HEK293 (cell line): ENCODE measurements at regions not wholly inside any gene's neighbourhood (a gene's known extent, or its start where the extent isn't known, plus 50 kb on each side); places are given as distances from the start of the nearest gene placed in this dataset.

ENCODE experiments used
- CTCF ChIA-PET: fragments of 350-600 bp; formaldehyde crosslinking; extraction: SDS; loops from one replicate; lab custom pipeline; 2021; ENCODE audit warnings: antibody characterized with exemption; lab: Yijun Ruan, JAX
- POLR2A ChIA-PET: fragments of 300-600 bp; formaldehyde crosslinking; extraction: SDS; loops from one replicate; lab custom pipeline; 2020; ENCODE audit warnings: antibody characterized with exemption, inconsistent platforms; lab: Yijun Ruan, JAX
- H3K27ac ChIP-seq: fragments of 200-500 bp; sonication (Bioruptor generic); 2 replicates; pipeline ENCODE4 v1.5.1; 2014; ENCODE audit warnings: low read depth, low read length, control low read depth, inconsistent platforms; ENCODE audit errors: extremely low read depth
- H3K36me3 ChIP-seq, 2 experiments: fragments of 200-500 bp in 1 of 2; sonication (Bioruptor generic) in 1 of 2; 1 replicate in 1 of 2; 2 replicates in 1 of 2; pipeline ENCODE4 v1.5.1; 2014 to 2017; ENCODE audit warnings: inconsistent platforms in 2 of 2, low read length in 2 of 2; ENCODE audit not compliant: control insufficient read depth in 2 of 2, insufficient read depth in 1 of 2
- H3K4me1 ChIP-seq: fragments of 200-500 bp; sonication (Bioruptor generic); 2 replicates; pipeline ENCODE4 v1.5.1; 2014; ENCODE audit warnings: mild to moderate bottlenecking, low read length, inconsistent platforms; ENCODE audit not compliant: control insufficient read depth, insufficient read depth
- H3K4me3 ChIP-seq: 2 replicates; pipeline ENCODE4 v1.5.1; 2011; ENCODE audit warnings: low read depth, mild to moderate bottlenecking, control low read depth, low read length, moderate library complexity
- H3K9me3 ChIP-seq: fragments of 200-500 bp; sonication (Bioruptor generic); 2 replicates; pipeline ENCODE4 v1.5.1; 2014; ENCODE audit warnings: low read depth, low read length, inconsistent platforms; ENCODE audit not compliant: control insufficient read depth, insufficient read depth
- GLI4 ChIP-seq: fragments of 450-650 bp; formaldehyde crosslinking; IDR thresholded peaks from 2 replicates; pipeline ENCODE4 v1.5.1; 2016; ENCODE audit warnings: missing biosample characterization, missing genetic modification characterization
- GLIS1 ChIP-seq: fragments of 450-650 bp; formaldehyde crosslinking; IDR thresholded peaks from 2 replicates; pipeline ENCODE4 v1.5.1; 2016; ENCODE audit warnings: missing biosample characterization, missing genetic modification characterization
- INSM2 ChIP-seq: fragments of 450-650 bp; formaldehyde crosslinking; IDR thresholded peaks from 2 replicates; pipeline ENCODE4 v1.5.1; 2016; ENCODE audit warnings: missing biosample characterization, missing genetic modification characterization
- KLF10 ChIP-seq: fragments of 450-650 bp; IDR thresholded peaks from 2 replicates; pipeline ENCODE4 v1.5.1; 2018; ENCODE audit warnings: missing biosample characterization, mild to moderate bottlenecking, missing genetic modification characterization
- KLF7 ChIP-seq: fragments of 450-650 bp; formaldehyde crosslinking; IDR thresholded peaks from 2 replicates; pipeline ENCODE4 v1.5.1; 2016; ENCODE audit warnings: missing biosample characterization, missing genetic modification characterization, borderline replicate concordance
- OVOL3 ChIP-seq: fragments of 450-650 bp; formaldehyde crosslinking; IDR thresholded peaks from 2 replicates; pipeline ENCODE4 v1.5.1; 2016; ENCODE audit warnings: missing biosample characterization, missing genetic modification characterization
- PRDM6 ChIP-seq: fragments of 450-650 bp; formaldehyde crosslinking; IDR thresholded peaks from 2 replicates; pipeline ENCODE4 v1.5.1; 2017; ENCODE audit warnings: missing biosample characterization, missing genetic modification characterization
- REPIN1 ChIP-seq: fragments of 450-650 bp; formaldehyde crosslinking; IDR thresholded peaks from 2 replicates; pipeline ENCODE4 v1.5.1; 2017; ENCODE audit warnings: missing biosample characterization, missing genetic modification characterization, low read depth
- SP2 ChIP-seq: fragments of 450-650 bp; formaldehyde crosslinking; IDR thresholded peaks from 2 replicates; pipeline ENCODE4 v1.5.1; 2016; ENCODE audit warnings: missing biosample characterization, missing genetic modification characterization
- ZBTB26 ChIP-seq: fragments of 450-650 bp; formaldehyde crosslinking; optimal IDR thresholded peaks from 2 replicates; pipeline ENCODE3; 2016; ENCODE audit warnings: missing biosample characterization, mild to moderate bottlenecking, missing genetic modification characterization
- ZBTB49 ChIP-seq: fragments of 450-650 bp; formaldehyde crosslinking; IDR thresholded peaks from 2 replicates; pipeline ENCODE4 v1.5.1; 2016; ENCODE audit warnings: missing biosample characterization, missing genetic modification characterization, low read depth
- ZFP3 ChIP-seq: fragments of 450-650 bp; formaldehyde crosslinking; IDR thresholded peaks from 2 replicates; pipeline ENCODE4 v1.5.1; 2016; ENCODE audit warnings: low read depth, missing biosample characterization, missing genetic modification characterization
- ZFP69B ChIP-seq: fragments of 450-650 bp; formaldehyde crosslinking; IDR thresholded peaks from 2 replicates; pipeline ENCODE4 v1.5.1; 2016; ENCODE audit warnings: missing biosample characterization, missing genetic modification characterization
- ZNF133 ChIP-seq: fragments of 450-650 bp; formaldehyde crosslinking; IDR thresholded peaks from 2 replicates; pipeline ENCODE4 v1.5.1; 2016; ENCODE audit warnings: missing biosample characterization, missing genetic modification characterization
- ZNF155 ChIP-seq: fragments of 450-650 bp; formaldehyde crosslinking; IDR thresholded peaks from 2 replicates; pipeline ENCODE4 v1.5.1; 2016; ENCODE audit warnings: missing biosample characterization, missing genetic modification characterization
- ZNF404 ChIP-seq: fragments of 450-650 bp; formaldehyde crosslinking; IDR thresholded peaks from 2 replicates; pipeline ENCODE4 v1.5.1; 2017; ENCODE audit warnings: missing biosample characterization, missing genetic modification characterization
- ZNF426 ChIP-seq: fragments of 450-650 bp; formaldehyde crosslinking; IDR thresholded peaks from 2 replicates; pipeline ENCODE4 v1.5.1; 2017; ENCODE audit warnings: missing biosample characterization, missing genetic modification characterization, mild to moderate bottlenecking, inconsistent platforms, moderate library complexity
- ZNF510 ChIP-seq: fragments of 450-650 bp; formaldehyde crosslinking; IDR thresholded peaks from 2 replicates; pipeline ENCODE4 v1.5.1; 2018; ENCODE audit warnings: mild to moderate bottlenecking, missing genetic modification characterization, missing biosample characterization; ENCODE audit not compliant: insufficient replicate concordance
- ZNF544 ChIP-seq: fragments of 450-650 bp; formaldehyde crosslinking; IDR thresholded peaks from 2 replicates; pipeline ENCODE4 v1.5.0; 2017; ENCODE audit warnings: missing biosample characterization, missing genetic modification characterization
- ZNF548 ChIP-seq: fragments of 450-650 bp; formaldehyde crosslinking; IDR thresholded peaks from 2 replicates; pipeline ENCODE4 v1.5.1; 2016; ENCODE audit warnings: missing biosample characterization, missing genetic modification characterization
- ZNF561 ChIP-seq: fragments of 450-650 bp; IDR thresholded peaks from 2 replicates; pipeline ENCODE4 v1.5.1; 2018; ENCODE audit warnings: missing biosample characterization, missing genetic modification characterization, borderline replicate concordance
- ZNF610 ChIP-seq: fragments of 450-650 bp; formaldehyde crosslinking; IDR thresholded peaks from 2 replicates; pipeline ENCODE4 v1.5.1; 2016; ENCODE audit warnings: missing biosample characterization, missing genetic modification characterization, borderline replicate concordance
- ZNF645 ChIP-seq: fragments of 450-650 bp; formaldehyde crosslinking; IDR thresholded peaks from 2 replicates; pipeline ENCODE4; 2016; ENCODE audit warnings: missing biosample characterization, missing genetic modification characterization
- ZNF654 ChIP-seq: fragments of 450-650 bp; formaldehyde crosslinking; IDR thresholded peaks from 2 replicates; pipeline ENCODE4 v1.5.1; 2016; ENCODE audit warnings: low read depth, missing biosample characterization, missing genetic modification characterization
- ZNF670 ChIP-seq: fragments of 450-650 bp; formaldehyde crosslinking; IDR thresholded peaks from 2 replicates; pipeline ENCODE4 v1.5.1; 2016; ENCODE audit warnings: missing biosample characterization, missing genetic modification characterization, low read depth
- ZNF704 ChIP-seq: fragments of 450-650 bp; formaldehyde crosslinking; IDR thresholded peaks from 2 replicates; pipeline ENCODE4 v1.5.1; 2016; ENCODE audit warnings: missing biosample characterization, missing genetic modification characterization
- ZNF785 ChIP-seq: fragments of 450-650 bp; formaldehyde crosslinking; IDR thresholded peaks from 2 replicates; pipeline ENCODE4 v1.5.1; 2016; ENCODE audit warnings: missing biosample characterization, missing genetic modification characterization

- no peaks in the 10 kb centered on the region for H3K4me1 ChIP-seq
- ChIA-PET POLR2A (no interaction called here), CTCF (interaction anchor here (0.6 to 2.6 kb wide), 8 partner anchors 9 to 239 kb away, joined by 3 to 13 read pairs (median 4); no protein-coding TSS in a partner anchor)
- H3K27ac ChIP-seq, result no peak overlapping the region
- TF ChIP-seq GLI4 (tag by site-specific recombination) (no peak), ZNF704 (tag by site-specific recombination) (no peak), OVOL3 (tag by site-specific recombination) (no peak), ZNF510 (tag by site-specific recombination) (no peak), ZNF544 (tag by site-specific recombination) (no peak), KLF10 (tag by site-specific recombination) (no peak), SP2 (tag by site-specific recombination) (no peak), ZNF645 (no peak), ZNF561 (tag by site-specific recombination) (no peak), KLF7 (tag by site-specific recombination) (no peak), INSM2 (no peak), ZNF404 (tag by site-specific recombination) (no peak), REPIN1 (tag by site-specific recombination) (no peak), PRDM6 (no peak), ZNF155 (tag by site-specific recombination) (no peak)
- H3K9me3 ChIP-seq, result no peaks in the 10 kb centered on the region
- H3K36me3 ChIP-seq, result peaks cover 0 to 5% of the 10 kb centered on the region in 2 experiments; a peak in 1 of 3 replicates
- no peak overlapping the region for H3K4me3 ChIP-seq
Observed at GRCh38 chr16:27699540-27699939, 149.6 kb downstream of the KATNIP start.

GRCh38 chr16:27700304-27700995 is 150.5 kb downstream of the KATNIP start:
- Histone ChIP-seq H3K27ac (no peak overlapping the region), H3K4me1 (no peaks in the 10 kb centered on the region), H3K36me3 (peaks cover 0 to 5% of the 10 kb centered on the region in 2 experiments; a peak in 1 of 3 replicates), H3K9me3 (no peaks in the 10 kb centered on the region), H3K4me3 (no peak overlapping the region)
- CTCF ChIA-PET, result interaction anchor here (0.7 to 2.6 kb wide), 3 partner anchors 10 to 167 kb away, joined by 3 to 13 read pairs (median 7); no protein-coding TSS in a partner anchor
- POLR2A ChIA-PET, result no interaction called here
- TF ChIP-seq ZNF654 (tag by site-specific recombination) (no peak), GLIS1 (tag by site-specific recombination) (no peak), ZFP3 (no peak), ZNF610 (tag by site-specific recombination) (no peak), ZNF133 (tag by site-specific recombination) (no peak), ZFP69B (tag by site-specific recombination) (no peak), ZBTB26 (no peak), ZNF426 (tag by site-specific recombination) (no peak), ZNF670 (tag by site-specific recombination) (no peak), ZBTB49 (tag by site-specific recombination) (no peak), ZNF548 (tag by site-specific recombination) (no peak), ZNF785 (tag by site-specific recombination) (no peak)
